A673 (cell line): ENCODE measurements at regions not wholly inside any gene's neighbourhood (a gene's known extent, or its start where the extent isn't known, plus 50 kb on each side); places are given as distances from the start of the nearest gene placed in this dataset.

Experiments
- BruUV-seq: library from RNA; stranded (reverse); fragments of 400-500 nt; replicated peaks from 2 replicates; lab custom pipeline; 2021; lab: Mats Ljungman, UMichigan
- CTCF ChIA-PET: fragments of 300-600 bp; sonication (Branson Sonifier 250); formaldehyde crosslinking; loops from one replicate; lab custom pipeline; 2022; ENCODE audit warnings: antibody characterized with exemption; lab: Charles Lee
- POLR2A ChIA-PET: fragments of 300-600 bp; sonication (Branson Sonifier 250); formaldehyde crosslinking; loops from one replicate; lab custom pipeline; 2022; ENCODE audit warnings: antibody characterized with exemption; ENCODE audit not compliant: low non-redundant PET; lab: Charles Lee
- DNase-seq: peaks from one replicate; pipeline ENCODE4 v3.0.0-alpha.2; 2015; ENCODE audit warnings: low spot score
- H3K27ac ChIP-seq: fragments of 200-600 bp; sonication (generic); 2 replicates; pipeline ENCODE4 v1.5.1; 2016; ENCODE audit warnings: mixed run types, low read depth, mild to moderate bottlenecking, mixed read lengths, antibody characterized with exemption, low read length; ENCODE audit not compliant: poor library complexity, severe bottlenecking
- H3K27me3 ChIP-seq: fragments of 200-600 bp; sonication (generic); replicated peaks from 2 replicates; pipeline ENCODE4 v1.6.1; 2017; ENCODE audit warnings: mixed run types, low read depth, mild to moderate bottlenecking, mixed read lengths, antibody characterized with exemption, low read length; ENCODE audit not compliant: insufficient read depth, poor library complexity
- H3K36me3 ChIP-seq: fragments of 200-600 bp; sonication (generic); 2 replicates; pipeline ENCODE4 v1.6.1; 2016; ENCODE audit warnings: mixed run types, mild to moderate bottlenecking, mixed read lengths, antibody characterized with exemption, low read length; ENCODE audit not compliant: insufficient read depth, poor library complexity, severe bottlenecking
- H3K4me1 ChIP-seq: fragments of 200-600 bp; sonication (generic); 2 replicates; pipeline ENCODE4 v1.6.1; 2017; ENCODE audit warnings: mixed run types, mild to moderate bottlenecking, mixed read lengths, antibody characterized with exemption, low read length; ENCODE audit not compliant: insufficient read depth, poor library complexity, severe bottlenecking
- H3K4me3 ChIP-seq: fragments of 200-600 bp; sonication (generic); 2 replicates; pipeline ENCODE4 v1.5.1; 2016; ENCODE audit warnings: low read depth, mixed run types, mild to moderate bottlenecking, mixed read lengths, low read length; ENCODE audit not compliant: poor library complexity, severe bottlenecking
- H3K9me3 ChIP-seq: fragments of 200-600 bp; sonication (generic); 2 replicates; pipeline ENCODE4 v1.6.1; 2016; ENCODE audit warnings: mixed run types, low read depth, mild to moderate bottlenecking, mixed read lengths, antibody characterized with exemption, low read length; ENCODE audit not compliant: poor library complexity, severe bottlenecking
- EZH2 ChIP-seq: fragments of 200-600 bp; sonication (generic); IDR thresholded peaks from 2 replicates; pipeline ENCODE4 v1.6.1; 2017; ENCODE audit warnings: borderline replicate concordance, low read depth, mild to moderate bottlenecking, mixed read lengths, antibody characterized with exemption, low read length; ENCODE audit not compliant: poor library complexity, severe bottlenecking
- intact Hi-C: fragments of 100-400 bp; cut with micrococcal nuclease; formaldehyde crosslinking; loops from one replicate; pipeline ENCODE4 v1.10.0; 2022; ENCODE audit not compliant: unreplicated experiment
- TF ChIP-seq, protein P1 (sequence below): fragments of 300-800, 200-600 bp; sonication (generic); conservative IDR thresholded peaks from 2 replicates; pipeline ENCODE4 v1.5.1; 2017; ENCODE audit warnings: low read depth, mild to moderate bottlenecking, antibody characterized with exemption, low read length, moderate library complexity, mixed read lengths

DNA sequence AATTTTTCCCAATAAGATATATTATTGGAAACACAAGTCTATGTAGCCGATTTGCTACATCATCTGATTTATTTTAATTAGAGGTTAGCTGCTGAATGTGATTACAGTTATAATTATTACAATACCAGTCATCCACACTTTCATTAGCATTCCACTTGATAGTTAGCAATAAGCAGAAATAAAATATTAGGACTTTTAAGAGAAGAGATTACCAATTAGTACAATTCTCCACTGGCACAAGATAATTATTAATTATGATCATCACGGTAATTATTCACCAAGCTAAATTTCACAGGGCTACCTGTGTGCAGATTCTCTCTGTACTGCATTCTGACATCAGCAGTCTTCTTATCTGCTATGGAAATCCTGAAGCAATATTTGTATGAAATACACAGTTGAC lies 474.7 kb downstream of the TLE4 start:
- Histone ChIP-seq H3K4me1 (no peaks in the 10 kb centered on the region), H3K9me3 (no peaks in the 10 kb centered on the region), H3K4me3 (no peak overlapping the region), H3K36me3 (no peaks in the 10 kb centered on the region), H3K27ac (no peak overlapping the region), H3K27me3 (no peaks in the 10 kb centered on the region)
- TF ChIP-seq EZH2: no peak
- TF ChIP-seq, protein P1, sequence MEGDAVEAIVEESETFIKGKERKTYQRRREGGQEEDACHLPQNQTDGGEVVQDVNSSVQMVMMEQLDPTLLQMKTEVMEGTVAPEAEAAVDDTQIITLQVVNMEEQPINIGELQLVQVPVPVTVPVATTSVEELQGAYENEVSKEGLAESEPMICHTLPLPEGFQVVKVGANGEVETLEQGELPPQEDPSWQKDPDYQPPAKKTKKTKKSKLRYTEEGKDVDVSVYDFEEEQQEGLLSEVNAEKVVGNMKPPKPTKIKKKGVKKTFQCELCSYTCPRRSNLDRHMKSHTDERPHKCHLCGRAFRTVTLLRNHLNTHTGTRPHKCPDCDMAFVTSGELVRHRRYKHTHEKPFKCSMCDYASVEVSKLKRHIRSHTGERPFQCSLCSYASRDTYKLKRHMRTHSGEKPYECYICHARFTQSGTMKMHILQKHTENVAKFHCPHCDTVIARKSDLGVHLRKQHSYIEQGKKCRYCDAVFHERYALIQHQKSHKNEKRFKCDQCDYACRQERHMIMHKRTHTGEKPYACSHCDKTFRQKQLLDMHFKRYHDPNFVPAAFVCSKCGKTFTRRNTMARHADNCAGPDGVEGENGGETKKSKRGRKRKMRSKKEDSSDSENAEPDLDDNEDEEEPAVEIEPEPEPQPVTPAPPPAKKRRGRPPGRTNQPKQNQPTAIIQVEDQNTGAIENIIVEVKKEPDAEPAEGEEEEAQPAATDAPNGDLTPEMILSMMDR: no peak
- BruUV-seq: no TSS peak
- ChIA-PET CTCF (no interaction called here), POLR2A (no interaction called here)
- intact Hi-C loops: no loop called here
- no peak for DNase-seq

DNA sequence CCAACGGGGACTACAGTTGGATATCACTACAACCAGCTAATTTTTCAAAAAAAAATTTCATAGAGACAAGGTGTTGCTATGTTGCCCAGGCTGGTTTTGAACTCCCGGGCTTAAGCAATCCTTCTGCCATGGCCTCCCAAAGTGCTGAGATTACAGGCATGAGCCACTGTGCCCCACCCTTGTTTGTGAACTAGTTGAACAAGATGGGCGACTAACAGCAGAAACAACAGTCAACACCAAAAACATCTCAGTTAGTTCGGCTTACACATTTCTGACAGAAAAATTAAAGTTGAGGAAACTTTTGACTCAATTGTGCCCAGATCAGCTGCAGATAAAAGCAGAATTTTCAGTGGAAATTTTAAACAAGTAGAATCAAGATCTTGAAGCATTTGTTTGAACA lies 470.1 kb downstream of the TLE4 start:
- BruUV-seq: no TSS peak
- Histone ChIP-seq H3K27ac (no peak overlapping the region), H3K27me3 (no peaks in the 10 kb centered on the region), H3K36me3 (no peaks in the 10 kb centered on the region), H3K9me3 (no peaks in the 10 kb centered on the region), H3K4me1 (no peaks in the 10 kb centered on the region), H3K4me3 (no peak overlapping the region)
- intact Hi-C loops: no loop called here
- ChIA-PET CTCF (no interaction called here), POLR2A (interaction anchor here (0.7 kb wide), 1 partner anchor 18 kb away, joined by 5 read pairs; no protein-coding TSS in a partner anchor)
- DNase-seq: no peak
- TF ChIP-seq, protein P1: no peak
- no peak for TF ChIP-seq EZH2

DNA sequence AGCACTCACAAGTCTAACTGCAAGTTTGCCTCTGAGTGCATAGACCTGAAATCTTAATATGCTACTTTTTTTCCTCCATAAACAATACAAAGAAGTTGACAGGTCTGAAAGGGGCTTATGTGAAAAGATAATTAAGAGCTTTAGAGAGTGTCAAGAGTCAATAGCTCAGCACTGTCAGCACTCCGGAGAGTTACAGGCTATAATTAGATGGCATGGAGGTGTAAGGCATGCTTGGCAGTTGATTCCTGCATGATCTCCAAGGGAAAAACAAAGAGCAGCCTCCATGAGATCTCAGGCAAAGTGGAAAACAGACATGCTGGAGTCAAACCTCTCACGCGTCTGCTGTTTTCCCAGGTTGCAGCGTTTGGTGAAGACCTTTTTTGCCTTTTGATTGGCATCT lies 468.7 kb downstream of the TLE4 start:
- no peak for DNase-seq
- BruUV-seq: no TSS peak
- intact Hi-C loops: no loop called here
- H3K27me3 ChIP-seq: no peaks in the 10 kb centered on the region
- no peaks in the 10 kb centered on the region for H3K36me3 ChIP-seq
- H3K9me3 ChIP-seq: no peaks in the 10 kb centered on the region
- TF ChIP-seq, protein P1: no peak
- no peak for TF ChIP-seq EZH2
- CTCF ChIA-PET: no interaction called here
- no peak overlapping the region for H3K4me3 ChIP-seq
- POLR2A ChIA-PET: no interaction called here
- no peak overlapping the region for H3K27ac ChIP-seq
- no peaks in the 10 kb centered on the region for H3K4me1 ChIP-seq
